Neural progenitor cell (in vitro differentiated cells): ENCODE measurements at regions not wholly inside any gene's neighbourhood (a gene's known extent, or its start where the extent isn't known, plus 50 kb on each side); places are given as distances from the start of the nearest gene placed in this dataset.

Source experiments
- EZH2 ChIP-seq: fragments of 200-600 bp; sonication (generic); IDR thresholded peaks from 2 replicates; pipeline ENCODE4 v1.6.1; 2017; ENCODE audit warnings: antibody characterized with exemption, mild to moderate bottlenecking, moderate library complexity
- EZH2phosphoT487 ChIP-seq: fragments of 200-600 bp; sonication (generic); IDR thresholded peaks from 2 replicates; pipeline ENCODE4 v1.6.1; 2017; ENCODE audit warnings: antibody characterized with exemption
- TF ChIP-seq, protein P1 (sequence below): fragments of 200-600 bp; sonication (generic); IDR thresholded peaks from 2 replicates; pipeline ENCODE4 v1.5.1; 2017; ENCODE audit warnings: antibody characterized with exemption, mild to moderate bottlenecking

DNA sequence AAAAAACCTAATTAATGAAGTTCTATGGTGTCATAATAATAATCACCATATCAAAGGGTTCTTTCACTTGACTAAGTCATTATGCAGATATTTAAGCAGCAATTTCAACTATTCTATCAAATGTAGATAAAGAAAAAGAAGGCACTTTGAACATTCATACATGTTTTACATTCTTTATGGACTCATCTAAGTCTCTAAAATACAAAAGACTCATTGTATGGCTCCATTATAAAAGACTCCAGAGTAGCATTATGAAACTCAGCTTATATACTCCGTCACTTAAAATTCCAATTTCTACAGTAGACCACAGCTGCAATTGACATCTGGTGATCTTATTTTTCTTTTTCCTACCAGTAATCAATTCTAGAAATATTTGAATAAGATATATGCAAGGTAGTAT is 173.5 kb upstream of the KIF2B start:
- TF ChIP-seq, protein P1, sequence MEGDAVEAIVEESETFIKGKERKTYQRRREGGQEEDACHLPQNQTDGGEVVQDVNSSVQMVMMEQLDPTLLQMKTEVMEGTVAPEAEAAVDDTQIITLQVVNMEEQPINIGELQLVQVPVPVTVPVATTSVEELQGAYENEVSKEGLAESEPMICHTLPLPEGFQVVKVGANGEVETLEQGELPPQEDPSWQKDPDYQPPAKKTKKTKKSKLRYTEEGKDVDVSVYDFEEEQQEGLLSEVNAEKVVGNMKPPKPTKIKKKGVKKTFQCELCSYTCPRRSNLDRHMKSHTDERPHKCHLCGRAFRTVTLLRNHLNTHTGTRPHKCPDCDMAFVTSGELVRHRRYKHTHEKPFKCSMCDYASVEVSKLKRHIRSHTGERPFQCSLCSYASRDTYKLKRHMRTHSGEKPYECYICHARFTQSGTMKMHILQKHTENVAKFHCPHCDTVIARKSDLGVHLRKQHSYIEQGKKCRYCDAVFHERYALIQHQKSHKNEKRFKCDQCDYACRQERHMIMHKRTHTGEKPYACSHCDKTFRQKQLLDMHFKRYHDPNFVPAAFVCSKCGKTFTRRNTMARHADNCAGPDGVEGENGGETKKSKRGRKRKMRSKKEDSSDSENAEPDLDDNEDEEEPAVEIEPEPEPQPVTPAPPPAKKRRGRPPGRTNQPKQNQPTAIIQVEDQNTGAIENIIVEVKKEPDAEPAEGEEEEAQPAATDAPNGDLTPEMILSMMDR: no peak
- TF ChIP-seq EZH2 (no peak), EZH2phosphoT487 (no peak)
